Endothelial cell of umbilical vein (primary cell): ENCODE measurements at regions not wholly inside any gene's neighbourhood (a gene's known extent, or its start where the extent isn't known, plus 50 kb on each side); places are given as distances from the start of the nearest gene placed in this dataset.

ENCODE experiments used
- CTCF ChIP-seq, 2 donors: IDR thresholded peaks; 1 replicate in 1 of 2; 2 replicates in 1 of 2; pipeline ENCODE4 v1.5.1; 2011; ENCODE audit warnings: low read length in 2 of 2, mild to moderate bottlenecking in 2 of 2, moderate library complexity in 2 of 2, control low read depth in 1 of 2, inconsistent platforms in 1 of 2, low read depth in 1 of 2; ENCODE audit not compliant: insufficient read depth in 1 of 2; ENCODE audit errors: extremely low read depth in 1 of 2
- EZH2 ChIP-seq: IDR thresholded peaks from 2 replicates; pipeline ENCODE4 v1.6.1; 2012; ENCODE audit warnings: borderline replicate concordance, low read depth, mild to moderate bottlenecking, moderate library complexity, low read length, inconsistent platforms; ENCODE audit not compliant: severe bottlenecking
- GATA2 ChIP-seq: IDR thresholded peaks from 2 replicates; pipeline ENCODE4 v1.7.0; 2011; ENCODE audit warnings: low read depth, mild to moderate bottlenecking, moderate library complexity, mixed read lengths, low read length; ENCODE audit not compliant: insufficient read length, insufficient read depth
- JUN ChIP-seq: IDR thresholded peaks from 2 replicates; pipeline ENCODE4 v1.6.1; 2011; ENCODE audit warnings: borderline replicate concordance, low read depth; ENCODE audit not compliant: insufficient read length, insufficient read depth
- POLR2A ChIP-seq: IDR thresholded peaks from 2 replicates; pipeline ENCODE4 v1.6.1; 2012; ENCODE audit warnings: low read depth, mild to moderate bottlenecking, control low read depth, low read length
- POLR2AphosphoS5 ChIP-seq: IDR thresholded peaks from 2 replicates; pipeline ENCODE4 v1.6.1; 2012; ENCODE audit warnings: low read depth, mild to moderate bottlenecking, control low read depth, low read length, moderate library complexity; ENCODE audit not compliant: insufficient read depth

- TF ChIP-seq POLR2AphosphoS5 (no peak), CTCF (IDR thresholded peaks at IDR 0.05; ENCODE audit: extremely low read depth in 1 of 2, insufficient read depth in 1 of 2, low read depth in 1 of 2, low read length in 2 of 2) (no peak), POLR2A (no peak), EZH2 (no peak), GATA2 (no peak), JUN (no peak)
These were observed 857.8 kb downstream of the DIAPH3 start for GRCh38 chr13:59305896-59306295.
